GM12878 (cell line): ENCODE measurements at regions not wholly inside any gene's neighbourhood (a gene's known extent, or its start where the extent isn't known, plus 50 kb on each side); places are given as distances from the start of the nearest gene placed in this dataset.

Experiments
- ATAC-seq: fragments of 200-7000 bp; cut with Tn5 transposase; 3 replicates; pipeline ENCODE4 v1.9.1; 2020; ENCODE audit warnings: mild to moderate bottlenecking, moderate library complexity
- BruUV-seq: library from RNA; stranded (reverse); fragments of 400-500 nt; replicated peaks from 2 replicates; lab custom pipeline; 2021; lab: Mats Ljungman, UMichigan
- CTCF ChIA-PET: fragments of 300-600 bp; sonication (Branson Sonifier 250); formaldehyde crosslinking; extraction: SDS; loops from one replicate; lab custom pipeline; 2021; ENCODE audit warnings: inconsistent platforms; lab: Yijun Ruan, JAX
- POLR2A ChIA-PET: fragments of 350-600 bp; formaldehyde crosslinking; extraction: SDS; loops from one replicate; lab custom pipeline; 2021; ENCODE audit warnings: inconsistent platforms; lab: Charles Lee
- RAD21 ChIA-PET: fragments of 300-600 bp; sonication (Branson Sonifier 250); formaldehyde crosslinking; loops from one replicate; lab custom pipeline; 2023; ENCODE audit warnings: antibody characterized with exemption; ENCODE audit not compliant: unreplicated experiment; lab: Charles Lee
- SMC1A ChIA-PET: fragments of 300-600 bp; sonication (Branson Sonifier 250); formaldehyde crosslinking; loops from one replicate; lab custom pipeline; 2023; ENCODE audit not compliant: unreplicated experiment, uncharacterized antibody; lab: Charles Lee
- DNase-seq: peaks from one replicate; pipeline ENCODE4 v3.0.0-alpha.2; 2011; ENCODE audit warnings: low read depth, low spot score
- FAIRE-seq: peaks from 3 replicates; lab custom pipeline; 2011; peaks lifted over from hg19 to GRCh38; lab: Jason Lieb, UNC
- H2AFZ ChIP-seq: 2 replicates; pipeline ENCODE4 v1.6.0; 2011; ENCODE audit warnings: low read depth, low read length, control low read depth; ENCODE audit not compliant: control insufficient read depth
- H3K27ac ChIP-seq: 2 replicates; pipeline ENCODE4 v1.5.1; 2011; ENCODE audit warnings: control low read depth; ENCODE audit not compliant: control insufficient read depth, insufficient read depth
- H3K27me3 ChIP-seq, 2 experiments: replicated peaks in 1 of 2; 2 replicates each; pipeline versions ENCODE4 v1.6.0 to v1.6.1; 2011; ENCODE audit warnings: low read length in 1 of 2; ENCODE audit not compliant: control insufficient read depth in 2 of 2, insufficient read depth in 2 of 2
- H3K36me3 ChIP-seq, 2 experiments: 2 replicates each; pipeline ENCODE4 v1.5.1; 2011; ENCODE audit warnings: low read length in 1 of 2; ENCODE audit not compliant: control insufficient read depth in 2 of 2, insufficient read depth in 2 of 2
- H3K4me1 ChIP-seq: 2 replicates; pipeline ENCODE4 v1.6.1; 2011; ENCODE audit warnings: mild to moderate bottlenecking, low read length, moderate library complexity, mixed read lengths; ENCODE audit not compliant: control insufficient read depth, insufficient read depth
- H3K4me2 ChIP-seq: 2 replicates; pipeline ENCODE4 v1.6.0; 2011; ENCODE audit warnings: control low read depth; ENCODE audit not compliant: control insufficient read depth, insufficient read depth
- H3K4me3 ChIP-seq: fragments of 200-600 bp; sonication (generic); 2 replicates; pipeline ENCODE4 v1.5.1; 2016
- H3K79me2 ChIP-seq: 2 replicates; pipeline ENCODE4 v1.6.0; 2011; ENCODE audit warnings: low read length; ENCODE audit not compliant: control insufficient read depth, insufficient read depth
- H3K9ac ChIP-seq: 2 replicates; pipeline ENCODE4 v1.8.0; 2011; ENCODE audit warnings: low read length, control low read depth, mixed read lengths; ENCODE audit not compliant: control insufficient read depth, insufficient read depth
- H3K9me3 ChIP-seq: replicated peaks from 3 replicates; pipeline ENCODE4 v1.5.1; 2011; ENCODE audit warnings: mild to moderate bottlenecking, low read length; ENCODE audit not compliant: control insufficient read depth, insufficient read depth
- H4K20me1 ChIP-seq: 2 replicates; pipeline ENCODE4 v1.6.0; 2011; ENCODE audit not compliant: control insufficient read depth, insufficient read depth
- BHLHE40 ChIP-seq, 2 experiments: fragments of 450-650 bp in 1 of 2; IDR thresholded peaks; 2 replicates each; pipeline ENCODE4 v1.6.1; 2011 to 2017; ENCODE audit warnings: low read depth in 2 of 2, borderline replicate concordance in 1 of 2, improper control_type of control experiment in 1 of 2, low read length in 1 of 2, mild to moderate bottlenecking in 1 of 2
- CBX3 ChIP-seq: fragments of 200-600 bp; sonication (generic); IDR thresholded peaks from 2 replicates; pipeline ENCODE4 v1.6.1; 2016; ENCODE audit warnings: low read depth, borderline replicate concordance
- CHD4 ChIP-seq: fragments of 200-600 bp; sonication (generic); IDR thresholded peaks from 2 replicates; pipeline ENCODE4 v1.6.1; 2016; ENCODE audit warnings: mild to moderate bottlenecking
- CTCF ChIP-seq, 3 experiments: IDR thresholded peaks in 2 of 3; conservative IDR thresholded peaks in 1 of 3; 2 replicates each; pipeline ENCODE4 v1.5.1; 2011; ENCODE audit warnings: low read depth in 3 of 3, low read length in 3 of 3, mild to moderate bottlenecking in 3 of 3, control low read depth in 2 of 3, moderate library complexity in 2 of 3, inconsistent platforms in 1 of 3, mixed read lengths in 1 of 3; ENCODE audit not compliant: control insufficient read depth in 2 of 3, insufficient read depth in 1 of 3; ENCODE audit errors: extremely low read depth in 1 of 3
- CUX1 ChIP-seq: IDR thresholded peaks from 2 replicates; pipeline ENCODE4 v1.6.1; 2012; ENCODE audit warnings: improper control_type of control experiment, low read depth, low read length; ENCODE audit not compliant: insufficient replicate concordance
- EGR1 ChIP-seq, 2 experiments: IDR thresholded peaks; 1 replicate in 1 of 2; 2 replicates in 1 of 2; pipeline ENCODE4 v1.6.1; 2011 to 2012; ENCODE audit warnings: low read depth in 2 of 2, low read length in 2 of 2, borderline replicate concordance in 1 of 2, mild to moderate bottlenecking in 1 of 2, moderate library complexity in 1 of 2
- JUND ChIP-seq: IDR thresholded peaks from 2 replicates; pipeline ENCODE4 v1.6.1; 2012; ENCODE audit warnings: low read depth, mild to moderate bottlenecking, low read length, improper control_type of control experiment, moderate library complexity
- NR2C2 ChIP-seq: IDR thresholded peaks from 2 replicates; pipeline ENCODE4 v1.6.1; 2011; ENCODE audit warnings: borderline replicate concordance, low read depth; ENCODE audit not compliant: control insufficient read depth, insufficient read length
- SIX5 ChIP-seq: IDR thresholded peaks from 2 replicates; pipeline ENCODE4 v1.6.1; 2011; ENCODE audit warnings: mild to moderate bottlenecking, low read depth, low read length, moderate library complexity; ENCODE audit not compliant: severe bottlenecking
- ZNF217 ChIP-seq: fragments of 450-650 bp; IDR thresholded peaks from 2 replicates; pipeline ENCODE4 v1.6.1; 2017; ENCODE audit warnings: antibody characterized with exemption, mild to moderate bottlenecking
- ZSCAN29 ChIP-seq: fragments of 450-650 bp; IDR thresholded peaks from 2 replicates; pipeline ENCODE4 v1.6.1; 2017; ENCODE audit warnings: mild to moderate bottlenecking, moderate library complexity
- in situ Hi-C: fragments of 300-500 bp; cut with MboI; formaldehyde crosslinking; loops from 9 replicates; pipeline ENCODE4 v1.14.3; 2018; ENCODE audit warnings: mixed read lengths
- intact Hi-C: fragments of 100-400 bp; cut with micrococcal nuclease; formaldehyde crosslinking; loops from one replicate; pipeline ENCODE4 v1.14.2; 2022; ENCODE audit not compliant: unreplicated experiment
- TF ChIP-seq, protein P1 (sequence below): fragments of 450-650 bp; IDR thresholded peaks from 2 replicates; pipeline ENCODE4 v1.6.1; 2017; ENCODE audit warnings: mild to moderate bottlenecking, moderate library complexity

DNA sequence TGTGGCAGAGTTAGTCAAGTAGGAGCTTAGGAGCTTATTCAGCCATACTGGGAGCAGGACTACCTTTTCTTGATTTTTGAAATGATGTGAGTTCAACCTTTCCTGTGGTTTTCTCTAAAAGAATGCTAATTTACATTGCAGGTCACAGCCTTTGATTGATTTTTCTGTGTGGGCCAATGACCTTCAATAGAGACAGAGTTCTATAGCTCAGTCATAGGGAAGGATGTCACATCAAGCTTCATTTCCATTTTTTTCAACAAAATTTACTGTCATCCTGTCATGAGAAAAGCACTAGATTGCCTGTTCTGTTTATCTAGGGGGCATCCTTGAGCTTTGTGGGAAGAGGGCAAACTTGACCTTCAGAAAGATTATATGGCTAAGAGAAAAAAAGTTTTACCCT lies 448.7 kb downstream of the MID1IP1 start:
- Histone ChIP-seq H3K36me3 (no peaks in the 10 kb centered on the region), H3K9me3 (no peaks in the 10 kb centered on the region), H2AFZ (no peak overlapping the region), H4K20me1 (no peaks in the 10 kb centered on the region), H3K27me3 (peaks cover 0 to 3% of the 10 kb centered on the region in 2 experiments; a peak in 1 of 4 replicates), H3K27ac (no peak overlapping the region), H3K79me2 (no peaks in the 10 kb centered on the region), H3K4me2 (no peak overlapping the region), H3K4me3 (no peak overlapping the region), H3K9ac (no peak overlapping the region), H3K4me1 (no peaks in the 10 kb centered on the region)
- ChIA-PET RAD21 (interaction anchor here (0.9 to 1.1 kb wide), 2 partner anchors 86 to 190 kb away, joined by 3 read pairs; no protein-coding TSS in a partner anchor), SMC1A (interaction anchor here (0.7 to 1.9 kb wide), 5 partner anchors 9 to 39 kb away, joined by 3 to 8 read pairs (median 3); no protein-coding TSS in a partner anchor), CTCF (interaction anchor here (0.6 to 1.4 kb wide), 6 partner anchors 10 to 222 kb away, joined by 3 to 5 read pairs (median 4); no protein-coding TSS in a partner anchor), POLR2A (no interaction called here)
- in situ Hi-C loops = no loop called here
- intact Hi-C loops = no loop called here
- no TSS peak for BruUV-seq
- DNase-seq (no peak), ATAC-seq (no peak), FAIRE-seq (no peak)
- TF ChIP-seq CHD4 (no peak), CUX1 (no peak), CTCF (IDR thresholded peaks at IDR 0.05 in 2 of 3, conservative IDR thresholded peaks at IDR 0.05 in 1 of 3; ENCODE audit: control insufficient read depth in 2 of 3, extremely low read depth in 1 of 3, insufficient read depth in 1 of 3, low read depth in 3 of 3, low read length in 3 of 3) (no peak), NR2C2 (no peak), SIX5 (no peak), ZNF217 (no peak), ZSCAN29 (no peak), BHLHE40 (IDR thresholded peaks at IDR 0.05; ENCODE audit: borderline replicate concordance in 1 of 2, low read depth in 2 of 2, low read length in 1 of 2) (no peak), CBX3 (no peak), EGR1 (IDR thresholded peaks at IDR 0.05; ENCODE audit: borderline replicate concordance in 1 of 2, low read depth in 2 of 2, low read length in 2 of 2) (no peak), JUND (no peak)
- TF ChIP-seq, protein P1, sequence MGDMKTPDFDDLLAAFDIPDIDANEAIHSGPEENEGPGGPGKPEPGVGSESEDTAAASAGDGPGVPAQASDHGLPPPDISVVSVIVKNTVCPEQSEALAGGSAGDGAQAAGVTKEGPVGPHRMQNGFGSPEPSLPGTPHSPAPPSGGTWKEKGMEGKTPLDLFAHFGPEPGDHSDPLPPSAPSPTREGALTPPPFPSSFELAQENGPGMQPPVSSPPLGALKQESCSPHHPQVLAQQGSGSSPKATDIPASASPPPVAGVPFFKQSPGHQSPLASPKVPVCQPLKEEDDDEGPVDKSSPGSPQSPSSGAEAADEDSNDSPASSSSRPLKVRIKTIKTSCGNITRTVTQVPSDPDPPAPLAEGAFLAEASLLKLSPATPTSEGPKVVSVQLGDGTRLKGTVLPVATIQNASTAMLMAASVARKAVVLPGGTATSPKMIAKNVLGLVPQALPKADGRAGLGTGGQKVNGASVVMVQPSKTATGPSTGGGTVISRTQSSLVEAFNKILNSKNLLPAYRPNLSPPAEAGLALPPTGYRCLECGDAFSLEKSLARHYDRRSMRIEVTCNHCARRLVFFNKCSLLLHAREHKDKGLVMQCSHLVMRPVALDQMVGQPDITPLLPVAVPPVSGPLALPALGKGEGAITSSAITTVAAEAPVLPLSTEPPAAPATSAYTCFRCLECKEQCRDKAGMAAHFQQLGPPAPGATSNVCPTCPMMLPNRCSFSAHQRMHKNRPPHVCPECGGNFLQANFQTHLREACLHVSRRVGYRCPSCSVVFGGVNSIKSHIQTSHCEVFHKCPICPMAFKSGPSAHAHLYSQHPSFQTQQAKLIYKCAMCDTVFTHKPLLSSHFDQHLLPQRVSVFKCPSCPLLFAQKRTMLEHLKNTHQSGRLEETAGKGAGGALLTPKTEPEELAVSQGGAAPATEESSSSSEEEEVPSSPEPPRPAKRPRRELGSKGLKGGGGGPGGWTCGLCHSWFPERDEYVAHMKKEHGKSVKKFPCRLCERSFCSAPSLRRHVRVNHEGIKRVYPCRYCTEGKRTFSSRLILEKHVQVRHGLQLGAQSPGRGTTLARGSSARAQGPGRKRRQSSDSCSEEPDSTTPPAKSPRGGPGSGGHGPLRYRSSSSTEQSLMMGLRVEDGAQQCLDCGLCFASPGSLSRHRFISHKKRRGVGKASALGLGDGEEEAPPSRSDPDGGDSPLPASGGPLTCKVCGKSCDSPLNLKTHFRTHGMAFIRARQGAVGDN = no peak
